GM21737 (cell line): ENCODE measurements at regions not wholly inside any gene's neighbourhood (a gene's known extent, or its start where the extent isn't known, plus 50 kb on each side); places are given as distances from the start of the nearest gene placed in this dataset.
"Not testable (repeated sequence)": the region's sequence is repeated elsewhere in the genome, so short reads cannot be mapped to it uniquely, and the experiment has no call there.

Experiments used
- ATAC-seq: cut with Tn5 transposase; IDR thresholded peaks from one replicate; pipeline ENCODE4 v1.9.1; 2021; ENCODE audit warnings: mild to moderate bottlenecking, moderate library complexity; ENCODE audit not compliant: unreplicated experiment

- no peak for ATAC-seq
Observed at GRCh38 chrX:120719622-120720021, 89.8 kb upstream of the C1GALT1C1 start.

GRCh38 chrX:120718969-120719368 lies 89.1 kb upstream of the C1GALT1C1 start:
- ATAC-seq: no peak

GRCh38 chrX:120702337-120702736 lies 72.5 kb upstream of the C1GALT1C1 start:
- not testable (repeated sequence) for ATAC-seq

- peak; percentile 78 for ATAC-seq
Observed at GRCh38 chrX:120697053-120697452, 67.2 kb upstream of the C1GALT1C1 start.

- ATAC-seq: no peak
Observed at GRCh38 chrX:120692319-120692718, 62.5 kb upstream of the C1GALT1C1 start.

- no peak for ATAC-seq
Observed at GRCh38 chrX:120690941-120691340, 61.1 kb upstream of the C1GALT1C1 start.

- no peak for ATAC-seq
Observed at GRCh38 chrX:120690344-120690743, 60.5 kb upstream of the C1GALT1C1 start.

- no peak for ATAC-seq
Observed at GRCh38 chrX:120680090-120680489, 50.2 kb upstream of the C1GALT1C1 start.
